ENCODE measurements at regions not wholly inside any gene's neighbourhood (a gene's known extent, or its start where the extent isn't known, plus 50 kb on each side); places are given as distances from the start of the nearest gene placed in this dataset.

- DNase-seq (no peak), ATAC-seq (no peak)
These were observed 252.4 kb downstream of the IRF8 start for GRCh38 chr16:86151239-86151851.

GRCh38 chr16:86156155-86156554, 257.2 kb downstream of the IRF8 start:
- no peak for ATAC-seq
- no peak for DNase-seq

- ATAC-seq (no peak), DNase-seq (no peak)
These were observed 258.8 kb downstream of the IRF8 start for GRCh38 chr16:86157616-86158247.

- DNase-seq (no peak), ATAC-seq (no peak)
These were observed 259.9 kb downstream of the IRF8 start for GRCh38 chr16:86158688-86159360.

- DNase-seq (no peak), ATAC-seq (no peak)
These were observed 266.5 kb downstream of the IRF8 start for GRCh38 chr16:86165479-86165878.

GRCh38 chr16:86166414-86166813, 267.5 kb downstream of the IRF8 start:
- ATAC-seq (no peak), DNase-seq (no peak)

- DNase-seq: no peak
These were observed 268.1 kb downstream of the IRF8 start for GRCh38 chr16:86167061-86167460.

GRCh38 chr16:86170720-86171119, 271.8 kb downstream of the IRF8 start:
- ATAC-seq: no peak

More at GRCh38 chr16:86167061-86167460, 268.1 kb downstream of the IRF8 start:
- no peak for ATAC-seq

GRCh38 chr16:86171329-86171728, 272.4 kb downstream of the IRF8 start:
- ATAC-seq (no peak), DNase-seq (no peak)

More at GRCh38 chr16:86170720-86171119, 271.8 kb downstream of the IRF8 start:
- DNase-seq: no peak

GRCh38 chr16:86175816-86176215, 276.9 kb downstream of the IRF8 start:
- DNase-seq (no peak), ATAC-seq (no peak)

GRCh38 chr16:86176462-86176861, 277.5 kb downstream of the IRF8 start:
- DNase-seq: no peak
- ATAC-seq: no peak

- ATAC-seq (no peak), DNase-seq (no peak)
These were observed 281.3 kb downstream of the IRF8 start for GRCh38 chr16:86180244-86180643.

GRCh38 chr16:86180780-86181179, 281.8 kb downstream of the IRF8 start:
- ATAC-seq (no peak), DNase-seq (no peak)

- ATAC-seq (no peak), DNase-seq (no peak)
These were observed 282.6 kb downstream of the IRF8 start for GRCh38 chr16:86181526-86181925.

GRCh38 chr16:86184185-86184584, 285.2 kb downstream of the IRF8 start:
- DNase-seq: no peak
- ATAC-seq: no peak

GRCh38 chr16:86185089-86185488, 286.1 kb downstream of the IRF8 start:
- ATAC-seq (no peak), DNase-seq (no peak)

GRCh38 chr16:86186313-86186712, 287.4 kb downstream of the IRF8 start:
- ATAC-seq: no peak

GRCh38 chr16:86189934-86190333, 291.0 kb downstream of the IRF8 start:
- ATAC-seq: no peak
- DNase-seq: no peak

More at GRCh38 chr16:86186313-86186712, 287.4 kb downstream of the IRF8 start:
- no peak for DNase-seq

- ATAC-seq: no peak
- no peak for DNase-seq
These were observed 292.7 kb downstream of the IRF8 start for GRCh38 chr16:86191663-86192062.

- DNase-seq (no peak), ATAC-seq (no peak)
These were observed 294.7 kb downstream of the IRF8 start for GRCh38 chr16:86193528-86194193.

GRCh38 chr16:86195863-86196630, 297.1 kb downstream of the IRF8 start:
- DNase-seq (no peak), ATAC-seq (no peak)
